Activated CD4-positive, alpha-beta T cell treated with anti-CD3 and anti-CD28 coated beads, Interleukin-2, amount 50 U/mL, for 16 hours (primary cell): ENCODE measurements at regions not wholly inside any gene's neighbourhood (a gene's known extent, or its start where the extent isn't known, plus 50 kb on each side); places are given as distances from the start of the nearest gene placed in this dataset.

Experiments
- DNase-seq: peaks from one replicate; pipeline ENCODE4 v3.0.0-alpha.2; 2020

DNA sequence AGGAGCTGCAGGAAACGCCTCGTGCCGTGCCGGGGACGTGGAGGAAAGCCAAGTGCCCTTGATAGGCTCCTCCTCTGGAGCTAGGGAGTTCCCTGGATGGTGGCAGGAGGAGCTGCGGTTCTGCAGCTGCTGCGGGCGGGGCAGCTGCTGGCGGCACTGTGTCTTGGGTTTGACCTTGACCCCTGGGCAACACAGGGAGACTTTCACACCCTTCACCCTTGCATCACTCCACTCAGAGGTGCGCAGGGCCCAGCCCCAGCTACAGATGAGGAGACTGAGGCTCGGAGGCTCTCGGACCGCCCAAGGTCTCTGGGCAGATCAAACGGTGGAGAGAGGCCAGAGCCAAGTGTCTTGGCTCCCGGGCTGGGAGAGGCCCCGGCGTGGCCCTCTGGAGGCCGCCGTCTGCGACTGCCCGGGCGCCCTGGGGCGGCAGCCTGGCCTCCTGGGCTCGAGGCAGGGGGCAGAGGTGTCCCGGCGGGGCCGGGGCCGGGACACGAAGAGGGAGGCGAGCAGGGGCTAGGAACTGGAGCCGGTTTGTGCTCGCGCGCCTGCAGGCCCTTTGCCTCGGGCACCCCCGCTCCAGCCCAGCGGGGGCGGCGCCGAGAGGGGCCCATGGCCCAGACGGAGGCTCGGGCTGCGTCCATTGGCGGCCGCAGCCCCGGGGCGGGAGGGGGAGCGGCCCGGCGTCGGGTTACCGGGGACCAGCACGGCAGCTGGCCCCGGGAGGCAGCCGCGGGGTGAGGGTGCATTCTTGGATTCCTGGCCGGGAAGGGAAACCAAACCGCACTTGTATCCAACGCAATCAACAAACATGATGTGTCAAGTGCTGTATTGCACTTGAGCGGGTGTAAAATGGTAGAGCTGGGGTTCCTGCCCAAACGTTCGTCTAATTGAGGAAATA, 129.6 kb upstream of the SLC1A4 start:
- no peak for DNase-seq

DNA sequence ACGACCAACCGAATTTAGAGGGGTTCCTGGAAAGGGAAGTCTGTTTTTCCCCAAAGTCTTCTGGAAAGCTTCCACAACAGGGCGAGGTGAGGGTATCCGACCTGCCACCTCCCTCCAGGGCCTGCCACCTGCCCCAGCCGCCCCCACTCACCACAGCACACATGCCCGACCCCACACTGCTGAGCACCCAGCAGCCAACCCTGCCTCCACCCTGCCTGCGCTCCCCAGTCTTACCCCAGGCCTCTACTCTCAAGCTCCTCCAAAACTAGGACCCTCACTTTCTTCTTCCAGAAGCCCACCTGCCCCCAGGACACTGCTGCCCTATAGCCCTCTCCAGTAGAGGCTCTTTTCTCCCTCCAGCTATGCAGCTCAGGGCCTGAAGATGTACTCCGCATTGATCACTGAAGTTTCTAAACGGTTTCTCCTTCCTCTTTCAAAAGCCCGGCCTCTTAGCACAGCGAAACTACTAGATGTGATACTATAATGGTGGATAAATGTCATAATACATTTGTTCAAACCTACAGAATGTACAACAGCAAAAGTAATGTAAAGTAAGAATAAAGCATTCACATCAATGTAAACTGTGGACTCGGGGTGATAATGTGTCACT, 128.8 kb upstream of the SLC1A4 start:
- no peak for DNase-seq

DNA sequence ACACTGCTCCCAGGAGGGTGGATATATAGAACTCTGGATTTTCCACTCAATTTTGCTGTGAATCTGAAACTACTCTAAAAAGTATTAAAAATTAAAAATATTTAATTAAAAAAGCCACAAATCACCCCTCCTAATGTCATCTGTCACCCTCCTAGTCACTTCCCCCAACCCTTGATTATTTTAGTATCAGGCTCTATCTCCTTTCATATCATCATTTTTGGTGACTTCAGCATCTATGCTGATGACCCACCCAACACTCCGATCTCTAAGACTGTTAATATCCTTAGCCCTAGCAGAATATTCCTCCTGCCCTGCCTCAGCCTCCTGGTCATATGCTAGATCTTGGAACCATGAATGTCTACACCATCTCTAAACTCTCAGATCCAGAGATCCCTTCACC, 128.3 kb upstream of the SLC1A4 start:
- no peak for DNase-seq

DNA sequence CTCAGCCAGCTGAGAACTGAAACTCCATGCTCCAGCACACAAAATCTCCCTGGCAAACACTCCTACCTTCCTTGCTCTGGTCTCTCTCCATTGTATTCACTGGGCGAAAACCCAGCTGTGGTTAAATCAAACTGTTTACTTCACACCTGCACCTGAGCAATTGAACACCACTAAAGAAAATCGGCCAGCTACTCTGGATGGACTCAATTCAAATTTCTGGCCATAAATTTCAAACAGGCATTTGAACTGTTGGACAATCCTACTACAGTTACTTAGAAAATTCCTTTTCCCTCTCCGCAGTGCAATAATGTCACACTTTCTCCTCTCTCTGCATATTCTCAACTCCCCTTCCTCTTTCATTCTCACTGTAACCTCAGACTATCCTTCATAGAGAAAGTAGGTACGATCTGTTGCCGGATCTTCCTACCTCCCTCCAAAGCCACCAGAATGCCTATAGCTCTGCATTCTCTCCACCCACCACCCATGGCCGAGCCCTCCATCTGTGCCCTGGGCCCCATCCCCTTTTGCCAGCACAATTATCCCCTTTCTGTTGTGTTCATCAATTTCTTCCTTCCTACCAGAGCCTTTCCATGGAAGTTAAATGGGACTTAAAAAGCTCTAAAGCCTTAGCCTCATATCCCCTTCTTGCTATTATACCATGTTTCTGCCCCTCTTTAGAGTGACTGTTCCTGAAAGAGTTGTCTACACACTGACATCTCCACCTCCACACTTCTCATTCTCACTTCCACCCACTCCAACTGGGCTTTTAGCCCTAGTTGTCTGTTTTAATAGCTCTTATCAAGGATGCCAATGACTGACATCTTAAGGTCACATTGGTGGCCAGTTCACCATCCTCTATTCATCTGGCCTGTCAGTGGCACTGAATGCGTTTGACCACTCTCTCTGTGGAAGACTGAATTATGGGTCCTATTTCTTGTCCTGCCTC, 127.5 kb upstream of the SLC1A4 start:
- DNase-seq, result no peak

DNA sequence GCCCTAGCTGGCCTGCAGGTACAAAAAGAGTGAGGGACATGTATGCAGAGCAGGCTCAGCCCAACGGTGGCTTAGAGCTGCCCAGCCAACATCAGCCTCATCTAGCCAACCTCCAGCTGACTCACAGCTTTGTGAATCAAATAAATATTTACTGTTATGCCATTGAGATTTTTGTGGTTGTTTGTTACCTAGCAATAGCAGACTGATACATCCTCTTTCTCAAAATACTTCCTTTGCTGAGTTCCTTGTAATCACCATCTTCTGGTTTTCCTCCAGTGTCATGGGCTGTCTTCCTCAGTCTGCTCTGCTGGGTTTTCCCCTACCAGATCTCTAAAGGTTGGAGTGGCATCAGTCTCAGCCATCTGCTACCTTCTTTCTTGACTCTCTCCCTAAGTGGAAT, 126.6 kb upstream of the SLC1A4 start:
- peak; percentile 48 for DNase-seq

DNA sequence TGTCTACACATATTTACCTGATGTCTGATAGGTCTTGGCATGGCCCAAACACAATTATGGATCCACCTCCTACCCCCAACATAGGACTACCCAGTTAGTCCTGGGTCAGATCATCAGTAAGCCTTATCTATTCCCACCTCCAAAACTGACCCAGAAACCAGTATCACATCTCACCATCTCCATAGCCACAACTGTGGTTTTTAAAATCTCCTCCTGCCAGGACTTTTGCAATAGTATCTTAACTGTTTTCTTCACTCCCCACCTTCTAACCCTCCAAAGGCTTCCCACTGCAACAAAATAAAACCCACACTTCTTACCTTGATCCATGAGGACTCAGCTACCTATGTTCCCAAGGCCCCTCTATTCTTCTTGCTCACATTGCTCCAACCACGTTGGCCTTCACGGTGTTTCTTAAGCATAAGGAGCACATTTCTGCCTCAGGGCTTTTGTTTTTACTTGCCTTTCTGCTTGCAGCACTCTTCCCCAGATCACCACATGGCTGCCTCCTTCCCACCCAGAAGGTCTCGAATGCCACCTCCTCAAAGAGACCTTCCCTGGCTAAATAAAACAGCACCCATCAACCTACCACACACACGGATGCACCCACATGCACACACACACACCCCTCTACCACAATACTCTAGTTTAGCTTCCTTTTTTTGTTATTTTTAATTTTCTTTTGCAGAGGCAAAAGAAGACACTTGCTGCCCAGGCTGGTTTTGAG, 125.9 kb upstream of the SLC1A4 start:
- peak; percentile 20 for DNase-seq

DNA sequence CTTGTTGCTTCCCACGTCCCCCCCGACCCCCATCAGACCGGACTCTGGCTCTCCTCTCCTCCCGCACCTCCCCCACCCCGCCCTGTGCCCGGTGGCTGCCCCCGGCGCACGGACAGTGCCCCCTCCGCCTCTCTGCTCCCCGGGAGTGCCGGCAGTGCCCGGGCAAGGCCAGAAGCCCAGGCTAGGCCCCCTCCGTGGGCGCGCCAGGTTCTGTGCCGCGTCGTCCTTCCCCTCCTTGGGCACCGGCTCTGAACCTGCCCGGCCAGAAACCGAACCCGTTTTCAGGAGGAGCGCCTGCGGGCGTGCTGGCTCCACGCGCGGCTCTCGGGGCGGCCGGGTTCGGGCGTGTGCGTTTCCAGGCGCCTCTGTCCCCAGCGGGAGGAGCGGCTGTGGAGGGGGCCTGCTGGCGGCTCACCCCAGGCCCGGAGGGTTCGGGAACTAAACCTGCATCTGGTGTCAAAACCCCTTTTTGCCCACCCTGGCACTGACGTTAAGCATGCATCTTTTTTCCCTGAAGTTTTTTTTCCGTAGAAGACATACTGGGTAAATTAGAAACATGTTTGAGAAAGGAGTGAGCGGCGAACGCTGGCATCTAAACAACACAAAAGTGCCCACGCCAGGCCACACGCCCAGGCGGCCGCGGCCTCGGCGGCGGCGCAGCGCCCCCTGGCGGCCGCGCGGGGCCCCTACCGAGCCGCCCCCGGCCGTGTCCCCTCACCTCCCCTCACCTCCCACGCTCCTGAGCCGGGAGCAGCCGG, 123.9 kb upstream of the SLC1A4 start:
- peak; percentile 60 for DNase-seq

DNA sequence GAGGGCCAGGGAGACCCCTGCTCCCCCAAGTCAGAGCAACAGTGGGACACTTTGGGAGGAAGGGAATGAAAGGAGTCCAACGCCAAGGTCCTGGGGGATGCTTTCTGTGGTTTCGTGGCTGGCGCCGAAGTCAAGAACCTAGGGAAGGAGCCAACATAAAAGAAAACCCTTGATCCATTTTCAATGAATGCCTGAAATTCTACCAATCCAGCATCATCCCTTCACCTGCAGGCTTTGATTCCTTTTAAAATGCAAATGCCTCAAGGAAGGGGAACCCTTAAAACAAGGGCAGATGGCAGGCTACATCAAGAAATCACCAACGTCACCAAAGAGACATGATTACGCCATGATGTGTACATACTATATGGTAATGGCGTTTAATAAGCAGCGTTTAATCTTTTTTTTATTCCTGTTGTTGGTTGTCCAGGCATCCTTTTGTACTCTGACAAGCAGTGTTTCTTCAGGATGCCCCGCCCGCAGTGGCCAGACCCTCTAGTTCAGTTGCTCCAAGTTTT, 123.3 kb upstream of the SLC1A4 start:
- DNase-seq, result no peak

DNA sequence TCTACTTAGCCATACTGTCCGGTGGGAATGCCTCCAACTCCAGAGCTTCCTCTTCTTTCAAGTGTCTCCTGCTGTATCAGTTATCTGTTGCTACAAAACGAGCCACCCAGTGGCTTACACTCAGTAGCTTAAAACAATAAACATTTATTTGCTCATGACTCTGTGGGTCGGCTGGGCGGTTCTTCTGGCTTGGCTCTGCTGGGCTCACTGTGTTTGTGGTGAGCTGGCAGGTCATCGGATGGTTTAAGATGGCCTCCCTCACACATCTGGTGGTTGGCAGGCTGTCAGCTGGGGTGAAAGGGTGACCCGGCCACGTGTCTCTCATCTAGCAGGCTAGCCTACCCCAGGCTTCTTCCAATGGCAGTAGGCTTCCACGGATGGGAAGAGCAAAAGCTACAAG, 122.4 kb upstream of the SLC1A4 start:
- DNase-seq, result no peak

DNA sequence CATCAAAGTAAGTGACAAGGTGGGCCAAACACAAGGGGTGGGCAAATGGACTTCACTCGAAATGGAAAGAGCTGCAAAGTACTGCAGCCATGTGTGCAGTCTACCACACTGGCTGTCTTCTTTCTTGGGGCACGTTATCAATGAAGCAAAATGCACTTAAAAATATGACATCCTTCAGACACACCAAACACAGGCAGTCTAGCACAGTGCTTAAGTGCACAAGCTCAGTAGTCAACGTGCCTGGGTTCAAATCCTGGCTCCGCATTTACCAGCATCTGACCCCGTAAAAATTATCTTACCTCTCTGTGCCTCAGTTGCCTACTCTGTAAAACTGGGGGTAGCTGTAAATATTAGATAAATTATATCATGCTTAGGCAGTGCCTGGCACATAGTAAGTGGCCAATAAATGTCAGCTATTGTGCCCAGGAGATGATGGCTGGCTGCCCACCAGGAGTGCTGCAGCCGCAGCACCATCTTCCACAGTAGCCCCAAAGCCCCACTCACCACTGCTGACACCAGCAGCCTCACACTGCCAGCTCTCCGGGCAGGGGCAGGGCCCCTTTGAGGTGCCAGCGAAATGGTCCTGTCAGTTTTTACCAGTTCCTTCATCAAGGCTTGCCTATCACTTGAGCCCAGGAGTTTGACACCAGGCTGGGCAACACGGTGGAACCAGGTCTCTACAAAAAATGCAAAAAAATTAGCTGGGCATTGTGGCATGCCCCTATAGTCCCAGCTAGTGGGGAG, 121.8 kb upstream of the SLC1A4 start:
- no peak for DNase-seq

DNA sequence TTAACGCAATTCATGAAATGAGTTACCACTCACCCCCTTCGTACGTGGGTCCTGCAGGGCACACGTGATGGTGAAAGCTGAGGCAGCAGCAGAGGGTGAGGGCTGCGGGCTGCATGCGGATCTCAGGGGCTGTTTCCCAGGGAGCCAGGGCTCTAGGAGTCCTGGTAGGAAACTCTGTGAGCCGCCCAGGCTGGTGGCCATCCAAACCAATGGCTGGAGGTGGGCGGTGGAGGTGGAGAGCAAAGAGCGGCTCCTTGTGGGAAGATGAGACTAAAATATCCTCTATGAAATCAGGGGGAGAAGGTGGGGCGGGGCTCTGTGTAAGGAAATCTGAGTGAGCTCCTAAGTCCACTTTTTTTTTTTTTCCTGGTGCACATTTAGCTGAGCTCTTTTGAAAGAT, 120.1 kb upstream of the SLC1A4 start:
- no peak for DNase-seq

DNA sequence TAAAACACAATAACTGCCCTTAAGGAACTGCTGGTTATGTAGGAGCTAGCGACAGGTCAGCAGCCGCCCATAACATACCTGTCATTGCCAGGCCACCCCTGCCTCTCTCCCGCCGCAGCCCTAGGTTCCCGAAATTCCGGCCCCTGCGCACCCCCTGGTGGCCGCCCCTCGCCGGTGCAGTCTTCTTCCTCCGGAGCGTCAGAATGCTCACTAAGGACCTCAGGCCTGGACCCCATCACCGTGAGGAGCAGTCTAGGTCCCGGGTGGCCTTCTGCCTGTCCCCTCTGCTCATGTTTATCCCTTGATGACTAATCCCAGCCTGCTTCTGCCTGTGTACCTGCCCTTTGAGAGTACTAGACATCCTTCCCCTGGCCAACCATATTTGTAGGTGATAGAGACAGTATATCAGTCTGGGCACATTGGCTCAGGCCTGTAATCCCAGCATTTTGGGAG, 115.7 kb upstream of the SLC1A4 start:
- peak; percentile 83 for DNase-seq

DNA sequence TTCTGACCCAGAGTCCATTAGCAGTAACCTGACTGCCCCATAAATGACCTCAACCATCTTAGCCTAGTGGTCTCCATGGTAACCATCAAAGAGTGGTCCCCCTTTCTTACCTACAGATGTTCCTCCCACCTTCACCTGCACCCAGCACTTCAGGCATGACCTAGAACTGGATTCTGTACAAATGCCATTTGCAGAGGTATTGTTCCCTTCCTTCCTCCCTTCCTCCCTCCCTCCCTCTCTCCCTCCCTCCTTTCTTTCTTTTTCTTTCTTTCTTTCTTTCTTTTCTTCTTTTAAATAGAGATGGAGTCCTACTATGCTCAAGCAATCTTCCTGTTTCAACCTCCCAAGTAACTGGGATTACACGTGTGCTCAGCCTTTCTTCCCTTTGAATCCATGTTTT, 114.6 kb upstream of the SLC1A4 start:
- DNase-seq, result no peak

DNA sequence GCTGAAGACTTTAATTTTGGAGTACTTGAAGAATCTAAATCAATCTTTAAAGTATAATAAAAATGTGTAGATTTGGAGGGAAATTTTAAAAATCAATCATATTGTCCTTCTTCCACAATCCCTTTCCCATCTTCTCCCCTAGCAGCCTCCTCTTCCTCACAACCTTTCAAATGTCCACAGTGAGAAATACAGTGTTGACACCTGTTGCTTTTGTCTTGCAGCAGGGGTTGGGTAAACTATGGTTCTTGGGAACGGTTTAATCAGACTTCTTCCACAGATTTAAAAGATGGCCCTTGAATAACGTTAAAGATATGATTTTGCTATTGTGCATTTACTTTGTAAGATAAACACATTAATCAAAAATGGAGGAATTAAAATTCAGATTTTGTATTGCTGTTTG, 113.8 kb upstream of the SLC1A4 start:
- no peak for DNase-seq

DNA sequence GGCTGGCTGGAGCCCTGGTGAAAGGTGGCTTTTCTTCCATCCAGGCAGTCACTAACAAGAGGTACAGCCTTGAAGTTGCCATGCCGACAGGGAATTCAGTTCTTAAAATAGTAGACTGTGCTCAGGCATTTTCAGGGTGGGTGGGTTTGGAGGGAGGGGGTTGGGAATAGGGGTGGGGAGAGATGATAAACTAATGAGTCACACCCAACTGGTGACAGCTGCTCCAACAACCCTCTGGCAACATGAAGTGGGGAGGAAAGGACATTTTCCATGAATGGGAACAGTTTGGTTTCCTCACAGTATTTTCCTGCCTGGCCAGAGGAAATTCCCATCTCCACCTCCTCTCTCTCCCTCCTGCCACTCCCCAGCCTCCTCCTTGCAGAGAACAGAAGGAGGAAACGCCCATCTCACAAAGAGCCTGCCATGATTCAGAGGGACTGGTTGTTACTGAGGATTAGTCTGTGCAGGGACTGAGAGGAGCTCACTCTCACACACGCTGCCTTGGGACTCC, 113.0 kb upstream of the SLC1A4 start:
- no peak for DNase-seq

DNA sequence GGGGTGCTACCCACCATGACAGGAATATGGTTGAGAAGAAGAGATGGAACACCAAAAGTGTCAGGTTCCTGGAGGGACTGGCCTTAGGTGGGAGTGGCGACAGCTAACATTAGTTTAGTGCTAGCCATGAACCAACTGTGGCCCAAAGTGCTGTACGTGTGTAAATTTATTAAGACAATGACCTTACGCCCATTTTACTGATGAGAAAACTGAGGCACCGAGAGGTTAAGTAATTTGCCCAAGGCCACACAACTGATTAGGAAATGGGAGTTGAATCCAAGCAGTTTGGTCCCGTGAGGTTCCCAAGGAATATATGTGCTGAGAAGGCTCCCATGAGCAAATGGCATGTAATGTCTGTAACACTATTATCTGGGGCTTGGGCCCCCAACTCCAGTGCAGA, 109.5 kb upstream of the SLC1A4 start:
- DNase-seq, result no peak

DNA sequence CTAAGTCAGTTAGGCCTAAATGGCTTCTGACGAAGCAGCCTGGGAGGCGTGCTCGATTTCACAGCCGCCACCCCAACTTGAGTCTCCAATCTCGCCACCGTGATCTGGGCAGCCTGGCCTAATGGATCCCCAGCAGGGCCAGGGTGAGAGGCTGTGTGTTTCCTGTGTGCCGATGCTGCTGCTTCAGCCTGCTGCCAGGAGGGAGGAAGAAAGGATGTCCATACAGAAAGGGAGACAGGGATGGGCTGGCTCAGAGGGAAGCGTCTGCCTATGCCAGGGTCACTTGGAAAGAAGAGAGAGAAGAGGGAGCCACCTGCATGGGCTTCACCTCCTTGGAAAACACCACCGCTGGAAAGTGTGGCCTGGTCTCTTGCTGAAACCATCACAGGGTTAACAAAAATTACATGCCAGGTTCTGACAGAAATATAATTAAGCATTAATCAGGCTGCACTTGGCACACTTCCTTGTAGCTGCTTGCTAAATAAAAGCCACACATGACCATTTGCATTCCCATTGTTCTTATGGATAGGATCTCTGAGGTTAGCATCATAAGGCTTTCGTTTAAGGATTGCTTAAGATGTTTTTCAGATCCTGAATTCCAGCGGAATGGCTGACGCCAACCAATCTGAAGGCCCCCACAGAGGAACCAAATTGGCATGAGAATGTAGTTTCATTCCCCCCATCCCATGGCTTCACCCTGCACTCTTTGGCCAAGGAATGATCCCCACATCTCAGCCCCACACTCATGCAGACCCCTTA, 108.8 kb upstream of the SLC1A4 start:
- DNase-seq, result no peak

DNA sequence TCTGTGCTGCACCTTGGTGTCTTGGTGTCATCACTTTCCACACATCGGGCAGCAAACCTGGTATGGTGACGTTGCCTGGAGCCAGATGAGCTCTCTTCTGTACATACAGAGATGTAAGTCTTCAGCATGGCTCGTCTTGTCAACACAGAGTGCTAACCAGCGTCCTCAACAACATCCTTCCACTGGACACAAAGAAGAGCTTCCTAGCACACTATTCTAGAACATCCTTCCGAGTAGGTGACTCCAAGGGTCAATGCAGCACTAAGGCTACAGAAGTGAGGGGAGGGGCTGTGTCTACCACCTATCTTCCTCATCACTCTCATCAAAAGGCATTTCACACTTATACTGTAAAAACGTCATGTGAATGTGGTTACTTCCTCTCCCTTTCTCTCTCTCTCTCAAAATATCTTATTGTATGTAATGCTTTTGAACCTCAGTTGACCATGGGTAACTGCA, 108.1 kb upstream of the SLC1A4 start:
- no peak for DNase-seq

DNA sequence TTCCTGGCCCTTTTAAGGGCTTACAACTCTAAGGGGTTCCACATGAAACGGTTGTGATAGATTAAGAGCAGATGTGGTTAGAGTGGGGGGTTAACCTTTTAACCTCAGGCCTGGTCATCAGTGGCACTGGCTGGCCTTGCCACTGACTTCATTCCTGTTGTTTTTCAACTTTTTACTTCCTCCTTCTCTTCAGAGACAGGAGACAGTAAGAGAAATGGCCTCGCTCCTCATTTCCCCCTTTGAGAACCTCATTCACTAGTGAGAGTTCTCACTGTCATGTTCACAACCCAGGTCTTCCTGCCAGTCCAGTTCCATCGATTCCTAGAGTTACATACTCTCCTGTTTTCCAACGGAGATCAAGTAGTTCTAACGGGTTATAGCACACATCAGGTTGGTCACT, 101.6 kb upstream of the SLC1A4 start:
- no peak for DNase-seq
